ENCODE measurements at regions not wholly inside any gene's neighbourhood (a gene's known extent, or its start where the extent isn't known, plus 50 kb on each side); places are given as distances from the start of the nearest gene placed in this dataset.
"Not testable (repeated sequence)": the region's sequence is repeated elsewhere in the genome, so short reads cannot be mapped to it uniquely, and the experiment has no call there.

DNA sequence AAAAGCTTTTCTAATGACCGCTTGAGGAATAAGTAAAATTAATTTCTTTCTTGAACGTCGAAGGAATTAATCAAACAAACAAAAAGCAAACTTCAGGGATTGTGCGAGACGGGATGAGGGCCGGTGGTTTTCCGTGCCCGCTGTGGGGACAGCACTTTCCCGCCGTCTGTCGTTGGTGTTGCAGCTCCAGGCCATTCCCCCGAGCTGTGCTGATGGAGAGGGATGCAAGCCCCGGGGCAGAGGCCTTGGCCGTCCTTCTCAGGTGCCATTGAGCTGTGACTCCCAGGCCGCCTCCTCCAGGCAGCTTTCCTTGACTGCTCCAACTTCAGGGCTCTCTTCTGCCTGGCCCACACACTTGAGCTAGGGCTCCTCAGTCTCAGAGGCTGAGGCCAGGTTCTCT, 109.0 kb upstream of the C14orf180 start:
- ATAC-seq, result no peak

DNA sequence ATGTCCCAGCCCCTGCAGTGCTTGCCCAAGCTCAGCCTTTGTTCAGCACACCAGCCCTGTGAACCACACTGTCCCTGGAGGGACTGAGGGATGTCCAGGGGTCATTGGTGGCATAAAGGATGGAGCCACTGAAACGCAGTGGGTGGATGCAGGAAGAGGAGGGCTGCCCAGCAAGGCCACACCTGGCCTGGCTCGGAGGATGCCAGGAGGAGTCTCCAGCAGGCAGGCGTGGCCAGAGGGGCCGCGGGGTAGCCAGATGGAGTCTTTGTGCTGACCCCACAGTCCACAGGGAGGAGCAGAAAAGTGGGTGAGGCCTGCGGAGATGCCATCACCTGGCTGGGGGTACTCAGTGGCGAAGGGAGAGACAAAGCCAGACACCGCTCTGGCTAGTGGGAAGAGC, 108.5 kb upstream of the C14orf180 start:
- ATAC-seq, result no peak

DNA sequence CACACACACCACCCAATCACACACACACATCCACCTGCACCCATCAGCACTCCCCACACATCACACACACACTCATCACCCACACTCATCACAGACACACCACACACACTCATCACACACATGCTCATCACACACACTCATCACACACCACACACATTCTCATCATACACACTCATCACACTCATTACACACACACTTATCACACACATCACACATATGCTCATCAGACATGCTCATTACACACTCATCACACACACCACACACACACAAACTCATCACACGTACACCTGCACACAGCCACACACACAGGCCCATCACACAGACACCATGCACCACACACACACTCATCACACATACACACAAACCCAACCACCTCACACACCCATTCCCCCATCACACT, 107.5 kb upstream of the C14orf180 start:
- ATAC-seq, result no peak

DNA sequence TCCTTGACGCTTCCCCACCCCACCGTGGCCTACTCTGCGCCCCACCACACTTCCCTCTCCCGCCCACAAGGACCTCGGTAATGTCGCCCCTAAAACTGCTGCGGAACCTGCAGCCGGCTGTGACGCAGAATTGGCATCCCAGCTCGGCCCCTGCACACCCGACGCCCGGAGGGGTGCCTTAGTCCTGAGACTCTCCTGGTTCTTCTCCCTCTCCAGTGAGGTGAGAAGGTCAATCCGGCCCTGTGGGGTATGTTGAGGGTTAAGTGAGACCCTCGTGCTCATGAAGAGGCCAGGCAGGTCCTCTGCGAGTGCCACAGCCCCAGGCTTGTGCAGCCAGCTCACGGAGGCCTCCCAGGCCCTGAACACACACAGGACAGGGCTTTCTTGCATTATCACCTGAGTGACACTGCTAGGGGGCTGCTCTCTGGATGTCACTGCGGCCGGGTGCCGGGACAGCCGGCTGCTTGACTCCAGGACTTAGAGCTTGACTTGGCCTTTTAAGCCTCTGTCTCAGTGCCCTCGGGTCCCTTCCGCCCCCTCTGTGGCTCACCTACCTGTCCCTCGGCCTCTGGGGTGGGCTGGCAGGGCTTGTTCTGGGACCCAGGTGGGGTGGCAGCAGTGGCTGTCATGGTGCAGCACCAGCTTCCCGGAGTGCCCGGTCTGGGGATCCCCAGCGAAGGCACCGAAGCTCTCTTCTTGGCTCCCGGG, 106.9 kb upstream of the C14orf180 start:
- no peak for ATAC-seq

DNA sequence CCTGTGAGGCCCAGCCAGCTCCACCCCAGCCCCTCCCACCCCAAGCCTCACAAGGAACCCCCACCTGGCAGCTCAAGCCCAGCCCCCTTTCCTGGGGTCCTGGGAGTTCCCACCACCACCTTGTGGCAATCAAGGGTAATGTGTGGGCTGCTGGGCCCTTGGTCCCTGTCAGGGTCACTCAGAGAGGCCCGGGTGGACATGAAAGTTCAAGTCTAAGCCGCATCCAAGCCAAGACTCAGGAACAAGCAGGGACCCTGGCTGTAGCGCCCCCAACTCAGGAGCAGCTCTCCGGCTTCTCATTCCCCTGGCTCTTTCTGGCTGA, 106.4 kb upstream of the C14orf180 start:
- no peak for ATAC-seq

DNA sequence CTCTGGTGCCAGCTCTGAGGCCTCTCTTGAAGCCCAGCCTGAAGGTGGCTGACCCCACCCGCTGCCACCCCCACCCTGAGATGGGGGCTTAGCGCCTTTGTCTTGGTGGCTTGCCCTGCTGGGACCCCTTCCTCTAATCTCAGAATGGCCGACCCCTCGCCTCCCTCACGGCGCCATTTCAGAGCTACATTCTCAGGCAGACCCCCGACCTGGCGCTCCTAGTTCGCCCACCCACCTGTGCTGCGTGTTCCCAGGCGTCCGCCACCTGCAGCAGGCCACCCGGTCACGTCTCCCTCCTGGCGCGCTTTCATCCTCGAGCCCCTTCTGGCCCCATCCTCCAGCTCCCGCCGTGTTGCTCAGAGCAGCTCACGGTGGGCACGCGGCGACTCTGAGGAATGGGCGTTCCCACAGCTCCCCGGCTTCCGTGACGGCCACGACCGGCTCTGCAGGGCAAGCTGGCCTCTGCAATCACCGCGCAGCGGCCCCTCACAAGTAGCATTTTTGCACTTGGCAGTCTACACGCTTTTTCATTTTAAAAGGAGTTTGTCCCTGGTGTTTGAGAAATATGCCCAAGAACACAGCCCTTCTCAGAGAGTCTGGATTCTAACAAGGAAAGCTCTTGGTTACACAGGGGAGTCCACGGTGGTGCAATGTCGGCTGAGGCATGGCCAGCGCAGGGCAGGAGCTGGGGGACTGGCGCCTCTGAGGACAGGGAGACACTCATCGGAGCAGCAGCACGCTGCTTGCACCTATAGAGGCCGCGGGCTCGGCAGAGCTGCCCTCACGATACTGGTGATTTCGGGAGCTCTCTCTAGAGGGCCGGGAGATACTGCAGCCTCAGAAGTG, 105.7 kb upstream of the C14orf180 start:
- no peak for ATAC-seq

DNA sequence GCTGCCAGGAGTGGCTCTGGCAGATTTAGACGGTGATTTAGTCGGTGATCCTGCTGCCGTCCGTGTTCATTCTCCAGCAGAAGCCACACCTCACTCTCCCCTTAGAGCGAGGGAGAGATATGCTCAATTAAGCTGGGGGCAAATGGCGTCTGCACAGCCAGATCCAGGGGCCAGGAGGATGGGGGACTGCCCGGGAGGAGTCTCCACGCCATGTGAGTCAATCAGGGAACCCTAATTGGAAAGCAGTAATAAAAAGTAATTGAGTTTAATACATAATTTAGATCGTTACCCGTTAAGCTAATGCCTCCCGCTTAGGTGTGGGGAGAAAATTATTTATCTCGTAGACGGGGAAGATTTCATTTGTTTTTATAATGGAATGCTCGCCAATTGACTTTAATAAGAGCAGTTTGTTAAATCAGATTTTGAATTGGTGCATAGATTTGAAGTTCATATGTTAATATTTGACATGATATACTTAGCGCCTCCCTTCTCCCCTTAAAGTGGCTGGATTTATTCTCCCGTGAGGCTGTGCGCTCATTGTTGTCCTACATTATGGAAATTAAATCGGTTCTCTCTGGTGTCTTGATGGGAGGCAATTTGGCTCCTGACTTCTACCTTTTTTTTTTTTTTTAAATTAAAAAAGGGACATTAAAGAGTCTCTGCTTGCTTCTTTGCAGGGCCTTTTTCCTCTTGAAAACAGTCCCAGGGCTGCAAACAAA, 104.9 kb upstream of the C14orf180 start:
- no peak for ATAC-seq

DNA sequence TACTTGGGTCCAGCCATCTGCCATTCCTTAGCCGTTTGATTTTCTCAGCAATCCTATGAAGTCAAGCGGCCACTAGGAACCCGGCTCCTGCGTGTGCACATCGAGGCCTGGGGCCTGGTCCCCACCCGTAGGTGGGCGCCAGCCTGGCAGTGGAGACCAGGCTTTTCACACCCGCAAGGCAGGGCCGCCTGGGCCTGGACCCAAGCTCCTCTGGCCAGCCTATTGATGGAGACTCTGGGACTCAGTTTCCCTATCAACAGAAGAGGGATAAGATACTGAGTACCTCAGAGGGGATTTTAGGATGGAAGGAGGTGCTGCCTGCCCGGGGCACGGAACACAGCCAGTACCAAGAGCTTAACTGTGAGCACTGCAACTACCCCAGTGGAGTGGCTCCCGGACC, 104.3 kb upstream of the C14orf180 start:
- no peak for ATAC-seq

DNA sequence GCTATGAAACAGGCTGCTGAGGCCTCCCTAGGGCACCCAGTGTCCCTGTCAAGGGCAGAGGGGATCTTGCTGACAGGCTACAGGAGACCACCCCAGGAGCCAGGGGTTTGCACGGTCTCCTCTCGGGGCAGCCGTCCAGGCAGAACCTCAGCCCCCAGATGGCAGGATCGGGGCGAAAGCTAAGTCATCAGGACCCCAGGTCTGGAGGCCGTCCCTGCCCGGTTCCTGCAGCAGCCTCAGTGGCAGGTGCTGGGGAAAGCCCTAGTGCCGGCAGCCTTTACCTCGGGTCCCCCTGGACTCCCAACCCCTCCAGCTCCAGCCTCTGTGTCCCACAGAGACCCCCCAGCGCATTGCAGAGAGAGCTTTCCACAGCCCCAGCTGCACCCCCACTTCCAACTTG, 103.8 kb upstream of the C14orf180 start:
- no peak for ATAC-seq

DNA sequence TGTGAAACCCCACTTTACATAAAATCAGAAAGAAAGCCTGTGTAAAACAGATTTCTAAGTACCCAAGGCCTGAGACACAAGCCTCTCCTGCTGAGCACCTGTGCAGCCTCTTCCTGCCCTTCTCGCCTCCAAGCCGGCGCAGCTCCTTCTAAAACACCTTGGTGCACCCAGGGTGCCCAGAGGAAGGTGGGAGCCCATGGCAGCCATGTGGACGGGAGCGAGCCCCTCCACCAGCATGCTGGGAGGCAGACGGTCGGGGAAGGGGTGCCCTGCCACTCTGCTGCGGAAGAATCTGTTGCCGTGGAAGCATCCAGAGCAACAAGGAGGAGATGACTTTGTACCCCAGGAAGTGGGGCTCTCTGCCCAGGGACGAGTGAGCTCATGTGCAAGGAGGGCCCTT, 103.1 kb upstream of the C14orf180 start:
- no peak for ATAC-seq

DNA sequence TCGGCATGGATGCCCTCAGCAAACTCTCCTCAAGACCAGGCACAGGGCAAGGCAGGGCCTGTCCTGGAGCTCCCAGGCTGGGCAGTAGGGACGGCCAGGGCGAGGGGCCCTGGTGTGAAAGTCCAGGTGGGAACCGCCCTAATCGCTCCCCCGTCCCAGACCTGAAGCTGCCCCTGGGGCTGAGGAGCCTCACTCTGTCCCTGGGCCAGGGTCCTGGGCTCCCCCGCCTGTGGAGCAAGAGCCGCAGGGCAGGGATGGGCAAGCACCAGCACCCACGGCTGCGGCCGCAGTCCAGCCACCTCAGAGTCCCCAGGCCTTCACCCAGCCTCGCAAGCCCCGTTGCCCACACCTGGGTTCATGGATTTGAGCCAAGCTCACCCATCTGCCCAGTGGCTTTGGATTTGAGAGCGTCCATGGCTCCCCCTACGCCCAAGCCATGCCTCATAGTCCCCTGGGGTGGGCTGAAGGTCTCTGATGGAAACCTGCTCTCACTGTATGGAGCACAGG, 102.4 kb upstream of the C14orf180 start:
- no peak for ATAC-seq

DNA sequence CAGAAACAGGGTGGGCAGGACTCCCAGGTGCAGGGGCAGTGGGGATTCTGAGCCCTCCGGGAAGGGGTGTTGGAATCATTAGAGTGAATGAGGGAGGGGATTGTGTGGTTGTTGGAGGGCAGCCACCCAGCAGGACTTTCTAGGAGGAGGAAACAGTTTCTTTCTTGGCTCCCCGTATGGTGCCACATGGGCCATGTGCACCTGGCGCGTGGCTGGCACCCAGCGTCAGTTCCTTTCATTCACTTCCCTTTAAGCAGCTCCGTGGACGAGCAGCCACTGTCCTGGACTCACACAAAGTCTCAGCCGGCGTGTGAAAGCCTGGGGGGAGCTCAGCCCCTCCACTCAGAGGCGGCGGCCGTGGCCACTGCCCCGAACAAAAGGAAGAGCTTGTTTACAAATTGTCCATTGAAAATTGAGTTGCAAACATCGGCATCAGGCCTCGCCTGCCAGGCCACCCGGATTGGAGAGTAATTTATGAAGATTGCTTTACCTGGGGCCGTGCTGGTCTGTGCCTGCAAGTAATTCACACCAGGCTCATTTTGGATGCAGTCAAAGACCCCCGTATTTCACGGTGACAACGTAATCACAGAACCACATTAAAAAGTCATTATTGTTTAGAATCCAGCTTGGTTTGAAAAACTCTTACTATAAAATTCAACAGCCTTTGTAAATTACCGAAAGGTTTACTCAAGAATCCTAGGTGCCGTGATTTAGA, 101.7 kb upstream of the C14orf180 start:
- ATAC-seq, result no peak

DNA sequence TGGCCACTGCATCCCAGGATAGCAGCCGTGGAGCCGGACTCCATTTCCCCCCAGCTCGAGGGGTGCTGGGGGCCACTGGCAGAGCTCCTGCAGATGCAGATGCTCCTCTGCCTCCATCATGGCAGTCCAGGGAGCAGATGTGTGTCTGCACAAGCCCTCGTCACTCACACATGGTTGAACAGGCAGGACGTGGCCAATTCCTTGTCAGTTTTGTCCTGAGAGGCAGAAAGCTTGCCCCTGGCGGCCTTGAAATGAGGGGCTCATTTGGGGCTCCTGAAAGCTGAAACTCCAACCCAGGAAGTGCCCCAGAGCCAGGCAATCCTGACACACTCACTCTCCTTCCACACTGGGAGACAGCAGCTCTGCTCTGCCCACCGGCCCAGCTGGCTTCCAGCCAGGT, 100.9 kb upstream of the C14orf180 start:
- no peak for ATAC-seq

DNA sequence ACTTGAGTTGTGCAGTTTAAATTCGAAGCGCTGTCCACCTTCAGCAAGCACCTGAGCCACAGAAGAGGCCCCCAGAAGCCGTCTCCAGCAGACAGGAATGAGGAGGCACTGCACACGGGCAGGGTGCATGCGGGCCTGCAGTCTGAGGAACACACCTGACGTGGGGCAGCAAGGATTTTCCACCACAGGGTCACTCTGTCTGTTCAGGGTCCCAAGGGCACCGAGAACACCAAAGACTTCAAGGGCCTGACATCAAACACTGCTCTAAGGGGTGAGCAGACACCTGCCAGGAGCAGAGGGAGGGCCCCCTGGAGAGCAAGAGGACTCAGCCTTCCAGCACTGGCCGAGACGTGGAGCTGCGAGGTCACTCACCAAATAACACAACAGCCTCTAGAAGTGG, 99.7 kb upstream of the C14orf180 start:
- ATAC-seq, result no peak

DNA sequence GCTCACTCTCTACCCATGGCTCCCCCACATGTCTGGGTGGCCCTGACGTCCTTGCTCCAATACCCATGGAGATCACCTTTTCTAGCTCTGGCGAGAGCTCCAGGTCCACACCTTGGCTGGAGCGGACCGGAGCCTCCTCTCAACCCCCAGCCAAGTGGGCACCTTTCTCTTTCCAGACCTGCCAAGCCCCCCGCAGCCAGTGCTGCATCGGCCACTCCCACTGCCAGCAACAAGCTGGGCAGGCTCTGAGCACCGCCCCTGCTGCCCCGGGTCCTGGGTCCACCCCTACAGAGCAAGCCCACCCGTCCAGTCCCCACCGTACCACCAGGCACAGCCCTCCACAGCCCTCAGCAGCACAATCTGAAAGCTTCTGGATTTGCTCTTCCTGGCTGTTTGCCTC, 98.2 kb upstream of the C14orf180 start:
- no peak for ATAC-seq

DNA sequence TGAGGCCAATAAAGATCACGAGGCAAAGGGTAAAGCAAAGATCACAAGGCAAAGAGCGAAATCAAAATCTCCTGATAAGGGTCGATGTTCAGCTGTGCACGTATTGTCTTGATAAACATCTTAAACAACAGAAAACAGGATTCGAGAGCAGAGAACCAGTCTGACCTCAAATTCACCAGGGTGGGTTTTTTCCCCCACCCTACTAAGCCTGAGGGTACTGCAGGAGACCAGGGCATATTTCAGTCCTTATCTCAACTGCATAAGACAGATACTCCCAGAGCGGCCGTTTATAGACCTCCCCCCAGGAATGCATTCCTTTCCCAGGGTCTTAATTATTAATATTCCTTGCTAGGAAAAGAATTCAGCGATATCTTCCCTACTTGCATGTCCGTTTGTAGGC, 97.5 kb upstream of the C14orf180 start:
- ATAC-seq, result not testable (repeated sequence)

DNA sequence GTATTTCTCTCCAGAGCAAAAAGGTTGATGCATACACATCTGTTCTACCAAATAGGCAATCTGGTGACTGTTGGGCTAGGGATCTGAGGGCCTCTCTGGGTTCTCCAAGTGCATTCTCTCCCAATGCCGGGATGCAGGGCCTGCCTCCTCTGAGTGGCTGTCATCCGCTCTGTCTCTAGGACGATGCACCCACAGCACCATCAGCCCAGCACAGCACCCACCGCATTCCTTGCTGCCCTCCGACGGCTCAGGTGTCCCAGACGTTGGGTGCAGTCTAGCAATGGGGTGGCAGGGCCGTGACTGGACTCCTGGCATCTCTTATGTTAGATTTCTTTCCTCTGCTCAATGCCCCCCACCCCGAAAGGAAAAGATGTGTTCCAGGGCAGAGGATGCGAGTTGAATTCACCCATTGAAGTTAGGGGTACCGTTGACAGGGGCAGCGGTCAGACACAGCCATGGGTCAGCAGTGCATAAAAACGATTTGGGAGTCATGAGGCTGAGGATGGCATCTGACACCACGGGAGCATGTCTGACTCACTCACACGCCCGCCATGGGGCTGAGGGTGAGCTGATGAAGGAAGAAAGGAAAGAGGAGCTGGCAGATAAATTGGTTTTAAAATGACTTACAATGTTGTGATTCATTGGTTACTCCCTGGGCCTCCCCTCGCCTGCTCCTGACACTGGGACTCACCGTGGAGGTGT, 93.2 kb upstream of the C14orf180 start:
- ATAC-seq, result no peak

DNA sequence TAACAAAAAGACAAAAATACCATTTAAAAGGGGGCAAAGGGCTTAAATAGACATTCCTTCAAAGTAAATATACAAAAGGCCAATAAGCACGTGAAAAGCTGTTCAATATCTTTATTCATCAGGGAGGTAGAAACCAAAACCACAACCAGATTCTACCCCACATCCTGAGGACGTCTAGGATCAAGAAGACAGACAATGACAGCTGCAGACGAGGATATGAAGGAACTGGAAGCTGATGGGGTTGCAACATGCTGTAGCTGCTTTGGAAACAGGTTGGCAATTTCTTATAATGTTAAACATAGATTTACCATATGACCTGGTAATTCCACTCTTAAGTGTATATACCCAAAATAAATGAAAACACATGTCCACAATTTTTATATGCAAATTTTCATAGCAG, 85.1 kb upstream of the C14orf180 start:
- ATAC-seq, result no peak

DNA sequence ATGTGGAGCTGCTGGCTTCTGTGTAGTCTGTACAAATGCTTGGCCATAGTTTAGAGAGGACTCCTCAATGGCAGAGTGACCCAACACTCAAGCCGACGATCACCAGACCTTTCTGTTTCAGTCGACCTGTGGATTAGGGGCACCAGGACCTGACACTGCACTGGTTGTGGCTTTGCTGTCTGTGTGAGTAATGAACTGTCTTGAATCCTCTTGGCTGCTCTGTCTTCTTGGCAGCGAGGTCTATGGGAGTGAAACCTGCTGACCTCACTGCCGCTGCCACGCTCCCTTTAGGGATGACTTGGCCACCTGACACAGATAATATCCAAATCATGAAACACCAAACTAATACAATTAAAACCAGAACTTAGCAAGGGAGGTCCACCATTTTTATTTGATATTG, 83.5 kb upstream of the C14orf180 start:
- ATAC-seq, result no peak

DNA sequence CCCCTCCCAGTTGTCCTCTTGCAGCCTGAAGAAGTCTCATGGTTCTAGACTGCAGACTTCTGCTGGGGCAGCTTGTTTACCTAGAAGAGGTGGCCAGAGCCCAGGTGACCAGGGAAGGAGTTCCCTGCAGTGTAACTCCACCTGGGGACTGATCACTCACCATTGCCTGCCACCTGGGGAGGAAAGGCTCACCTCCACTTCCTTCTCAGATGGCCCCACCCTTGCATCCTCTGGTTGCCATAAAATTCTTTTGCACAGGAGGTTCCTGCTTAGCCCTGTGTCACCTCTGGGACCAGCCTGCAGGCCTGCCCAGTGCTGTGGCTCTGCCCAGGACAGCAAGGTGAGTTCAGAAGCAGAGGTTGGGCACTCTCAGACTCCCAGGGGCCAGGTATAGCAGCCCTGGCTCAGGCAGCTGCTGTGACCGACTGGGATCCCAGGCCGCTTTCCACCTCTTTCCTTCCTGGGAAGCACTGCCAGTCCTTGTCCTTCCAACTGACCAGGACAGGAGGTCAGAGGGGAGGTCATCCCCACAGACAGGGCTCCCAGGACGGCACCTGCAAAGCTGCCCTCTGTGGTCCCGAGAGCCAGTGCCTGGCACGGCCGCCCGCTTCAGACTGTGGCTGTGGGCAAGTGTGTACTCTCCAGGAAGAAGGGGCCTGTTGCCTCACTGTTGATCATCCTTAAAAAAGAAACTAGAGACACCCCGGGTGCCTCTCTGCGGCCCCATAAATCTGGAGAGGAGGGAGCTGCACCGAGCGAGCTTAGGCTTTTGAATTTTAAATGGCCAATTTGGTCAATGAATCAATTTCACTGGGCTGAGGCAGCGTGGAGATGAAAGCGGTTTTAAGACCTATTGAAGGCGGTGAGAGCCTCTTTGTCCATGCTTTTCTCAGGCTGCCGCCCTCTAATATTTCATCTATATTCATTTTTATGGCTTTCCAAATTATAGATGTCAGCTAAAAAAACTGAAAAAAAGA, 79.5 kb upstream of the C14orf180 start:
- ATAC-seq, result peak; percentile 65

DNA sequence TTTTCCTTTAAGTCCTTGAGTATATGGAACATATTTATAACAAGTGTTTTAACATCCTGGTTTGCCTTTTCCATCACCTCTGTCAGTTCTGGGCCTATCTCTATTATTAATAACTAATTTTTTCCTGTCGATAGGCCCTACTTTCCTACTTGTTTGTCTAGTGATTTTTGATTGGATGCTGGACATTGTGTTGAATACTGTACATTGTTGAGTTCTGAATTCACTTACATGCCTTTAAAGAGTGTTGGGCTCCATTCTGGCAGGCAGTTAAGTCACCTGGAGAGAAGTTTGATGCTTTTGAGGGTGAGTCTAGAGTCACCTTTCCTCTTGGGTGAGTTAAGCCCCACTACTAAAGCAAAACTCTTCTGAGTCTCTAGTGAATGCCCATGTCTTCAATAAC, 77.5 kb upstream of the C14orf180 start:
- ATAC-seq, result no peak

Data from esophagus mucosa (tissue), 1 donor.